HG02759 (cell line): ENCODE measurements at regions not wholly inside any gene's neighbourhood (a gene's known extent, or its start where the extent isn't known, plus 50 kb on each side); places are given as distances from the start of the nearest gene placed in this dataset.
"Not testable (repeated sequence)": the region's sequence is repeated elsewhere in the genome, so short reads cannot be mapped to it uniquely, and the experiment has no call there.

Source experiments
- ATAC-seq: cut with Tn5 transposase; IDR thresholded peaks from one replicate; pipeline ENCODE4 v1.9.1; 2021; ENCODE audit warnings: mild to moderate bottlenecking, moderate library complexity; ENCODE audit not compliant: unreplicated experiment

- no peak for ATAC-seq
Observed at GRCh38 chr1:61028136-61028535, 54.2 kb upstream of the NFIA start.

- not testable (repeated sequence) for ATAC-seq
Observed at GRCh38 chr1:61018068-61018467, 64.3 kb upstream of the NFIA start.

- no peak for ATAC-seq
Observed at GRCh38 chr1:61017651-61018050, 64.7 kb upstream of the NFIA start.

DNA sequence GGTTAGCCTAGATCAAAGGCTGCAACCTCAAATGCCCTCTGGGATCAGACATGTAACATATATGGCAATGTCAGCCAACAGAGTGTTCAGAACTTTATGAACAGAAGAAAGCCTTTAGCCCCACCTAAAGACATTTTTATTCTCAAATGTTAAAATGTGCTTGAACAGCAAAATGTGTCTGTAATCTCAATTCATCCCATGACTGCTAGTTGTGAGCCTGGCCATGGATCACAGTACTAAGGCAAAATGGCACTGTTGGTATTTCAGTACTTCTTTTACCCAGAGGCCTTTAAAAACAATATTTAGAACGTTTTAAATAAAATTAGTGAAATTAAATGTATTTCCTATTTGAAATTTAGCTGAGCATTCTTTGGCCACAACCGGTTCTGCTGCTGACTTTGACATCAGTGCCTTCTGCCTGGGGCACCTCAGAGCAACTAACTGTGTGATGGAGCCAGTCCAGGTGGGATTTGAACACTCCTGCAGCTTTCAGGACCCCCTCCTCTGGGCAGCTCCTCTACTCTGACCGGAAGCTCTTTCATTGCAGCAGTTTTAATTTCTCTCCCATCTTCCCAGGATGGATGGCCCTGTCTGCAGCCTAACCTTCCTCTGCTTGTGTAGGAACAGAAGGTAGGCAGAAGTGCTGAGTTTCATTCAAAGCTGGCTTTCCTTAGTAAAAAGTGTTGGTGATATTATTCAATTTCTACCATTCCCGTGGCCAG lies 68.3 kb upstream of the NFIA start:
- ATAC-seq = no peak

- ATAC-seq = no peak
Observed at GRCh38 chr1:61013189-61013945, 69.0 kb upstream of the NFIA start.

GRCh38 chr1:61012341-61012761 lies 70.0 kb upstream of the NFIA start:
- no peak for ATAC-seq

DNA sequence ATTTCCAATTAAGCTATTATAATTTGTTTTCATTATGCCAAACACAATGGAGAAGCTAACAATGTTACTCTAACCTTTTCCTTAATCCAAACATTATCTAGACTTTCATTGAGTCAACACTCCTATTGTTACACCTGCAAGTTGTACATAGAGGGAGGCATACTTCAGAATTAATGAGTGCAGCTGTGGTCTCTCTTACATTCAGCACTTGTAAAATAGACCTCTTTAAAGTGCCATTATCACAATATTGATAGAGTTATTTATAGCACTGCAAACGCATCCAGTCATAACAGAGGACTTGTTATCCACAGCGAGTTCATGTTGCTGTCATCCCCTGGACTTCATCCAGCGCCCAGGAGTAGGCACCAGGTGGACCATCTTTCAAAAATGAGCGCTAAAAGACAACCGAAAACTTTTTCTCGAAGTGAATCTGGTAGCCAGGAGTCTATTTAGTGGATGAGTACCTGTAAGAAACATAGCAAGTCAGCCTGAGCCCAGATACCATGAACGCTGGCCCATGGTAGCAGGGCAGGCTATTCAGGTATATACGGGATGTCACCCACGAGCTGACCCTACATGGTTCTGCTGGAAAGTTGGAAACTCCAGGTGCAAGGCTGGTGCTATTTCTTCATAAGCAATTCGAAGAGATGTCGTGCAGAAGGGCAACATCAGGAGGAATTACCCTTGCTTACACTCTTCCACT lies 70.6 kb upstream of the NFIA start:
- no peak for ATAC-seq

- no peak for ATAC-seq
Observed at GRCh38 chr1:61007534-61008364, 74.6 kb upstream of the NFIA start.

DNA sequence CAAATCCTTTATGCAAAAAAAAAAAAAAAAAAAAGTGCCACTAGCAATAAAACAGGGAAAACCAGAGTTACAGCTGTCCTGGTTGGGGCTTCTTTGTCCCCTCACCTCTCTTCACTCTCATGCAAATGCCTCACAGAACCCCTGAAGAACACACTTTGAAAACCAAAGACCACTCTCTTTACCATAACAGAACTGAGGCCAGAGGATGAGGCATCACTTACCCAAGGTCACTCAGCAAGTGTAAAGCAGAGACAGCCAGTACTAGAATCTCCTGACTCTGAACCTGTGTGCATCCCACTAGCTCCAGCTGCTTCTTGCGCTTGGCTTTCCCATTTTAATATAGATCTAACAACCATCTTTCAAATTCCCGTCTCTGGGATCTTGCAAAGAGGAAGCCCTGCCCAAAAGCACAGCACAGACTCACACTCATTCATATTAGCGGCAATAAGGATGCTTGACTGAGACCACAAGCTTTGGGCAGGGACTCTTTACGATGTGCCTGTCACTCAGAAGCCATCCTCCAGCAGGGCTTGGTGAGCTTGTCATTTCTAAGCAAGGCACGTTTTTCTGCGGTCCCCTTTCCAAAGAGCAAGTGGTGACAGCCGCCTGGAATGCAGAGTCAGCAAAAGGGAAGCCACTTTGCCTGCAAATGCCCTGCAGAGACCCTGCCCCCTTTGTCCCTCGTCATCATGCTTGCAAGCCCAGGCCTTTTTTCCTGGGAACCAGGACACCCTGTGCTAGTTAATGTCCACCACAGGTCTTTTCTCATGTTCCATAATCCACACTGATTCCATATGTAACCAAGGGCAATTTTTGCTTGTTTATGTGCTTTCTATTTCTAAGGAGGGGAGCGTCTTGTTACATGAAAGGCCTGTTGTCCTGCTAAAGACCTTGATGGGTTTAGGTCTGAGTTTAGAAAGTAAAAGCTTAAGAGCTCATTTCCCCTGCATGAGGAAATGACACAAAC lies 76.5 kb upstream of the NFIA start:
- ATAC-seq = no peak

- no peak for ATAC-seq
Observed at GRCh38 chr1:61004262-61005003, 77.9 kb upstream of the NFIA start.

- no peak for ATAC-seq
Observed at GRCh38 chr1:61000327-61000726, 82.0 kb upstream of the NFIA start.

DNA sequence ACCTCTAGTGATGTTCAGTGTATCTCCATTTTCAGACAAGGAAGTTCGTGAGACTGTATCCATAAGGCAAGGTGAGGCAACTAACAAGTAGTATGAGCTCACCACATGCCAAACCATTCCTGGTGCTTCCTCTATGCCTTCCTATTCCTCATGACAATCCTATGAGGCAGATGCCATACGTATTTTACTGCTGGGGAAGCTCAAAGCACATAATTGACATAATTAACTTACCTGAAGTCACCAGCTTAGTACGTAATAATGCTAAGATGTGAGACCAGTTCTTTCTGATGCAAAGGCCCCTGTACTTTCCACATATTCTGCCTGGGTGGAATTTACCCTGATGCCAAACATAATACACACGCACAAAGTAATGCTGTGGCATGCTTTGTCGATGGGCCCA lies 83.6 kb upstream of the NFIA start:
- ATAC-seq = no peak

DNA sequence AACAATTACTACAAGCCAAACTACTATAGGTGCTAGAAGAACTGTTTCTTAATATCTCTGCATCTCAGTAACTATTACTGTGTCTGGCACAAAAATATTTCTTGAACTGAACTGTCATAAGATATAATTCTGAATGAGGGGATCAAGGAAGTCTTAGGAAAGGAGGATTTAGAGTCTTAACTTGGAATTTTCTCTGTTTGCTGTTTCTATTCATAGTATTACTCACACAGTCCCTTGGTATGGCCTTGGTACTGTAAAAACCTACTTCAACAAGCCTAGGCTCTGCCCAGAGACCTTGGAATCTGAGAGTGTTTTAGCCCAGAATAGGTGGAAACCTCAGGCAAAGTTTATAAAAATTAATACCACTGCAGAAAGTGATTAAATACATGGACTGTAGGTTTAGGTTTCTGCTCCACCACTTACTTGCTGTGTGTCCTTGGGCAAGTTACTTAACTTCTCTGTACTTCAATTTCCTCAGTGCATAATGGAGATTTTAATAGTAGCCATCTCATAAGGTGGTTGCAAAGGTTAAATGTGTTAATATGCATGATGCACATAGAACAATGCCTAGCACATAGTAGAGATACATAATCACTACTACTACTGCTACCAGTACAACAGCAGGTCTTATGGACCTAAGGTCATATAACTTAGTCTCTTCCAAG lies 87.4 kb upstream of the NFIA start:
- ATAC-seq = no peak

- ATAC-seq = no peak
Observed at GRCh38 chr1:60994369-60994768, 88.0 kb upstream of the NFIA start.

- no peak for ATAC-seq
Observed at GRCh38 chr1:60992165-60992564, 90.2 kb upstream of the NFIA start.

DNA sequence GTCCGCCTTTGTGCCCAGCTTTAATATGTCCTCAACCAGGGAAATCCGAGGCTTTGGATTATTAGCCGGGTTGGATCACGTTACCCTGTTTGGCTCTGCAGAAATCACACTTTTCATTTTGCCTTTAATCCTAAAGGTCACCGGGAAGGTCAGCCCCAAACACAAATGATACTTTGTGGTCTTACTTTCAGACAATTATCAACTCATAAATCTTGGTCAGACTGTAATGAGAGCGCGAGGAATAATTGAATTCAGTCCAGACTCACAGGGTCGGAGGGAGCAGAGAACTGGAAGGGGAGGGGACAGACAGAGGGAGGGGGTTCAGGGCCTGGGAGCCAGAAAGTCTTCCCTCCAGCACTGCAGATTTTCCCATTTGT lies 91.7 kb upstream of the NFIA start:
- no peak for ATAC-seq

- no peak for ATAC-seq
Observed at GRCh38 chr1:60989749-60990713, 92.3 kb upstream of the NFIA start.

GRCh38 chr1:60988891-60989290 lies 93.5 kb upstream of the NFIA start:
- no peak for ATAC-seq
